OCI-LY3 (cell line): ENCODE measurements at regions not wholly inside any gene's neighbourhood (a gene's known extent, or its start where the extent isn't known, plus 50 kb on each side); places are given as distances from the start of the nearest gene placed in this dataset.

Experiments
- H2AFZ ChIP-seq: fragments of 200-600, 300-600 bp; shearing (Covaris generic); 2 replicates; pipeline ENCODE4 v1.6.0; 2014; ENCODE audit warnings: antibody characterized with exemption, low read depth, low read length
- H3K27ac ChIP-seq: fragments of 200-600, 300-600 bp; sonication (generic); 2 replicates; pipeline ENCODE4 v1.5.1; 2014; ENCODE audit warnings: mild to moderate bottlenecking, low read length, moderate library complexity, mixed read lengths
- H3K27me3 ChIP-seq: fragments of 200-600, 300-600 bp; sonication (generic); 2 replicates; pipeline ENCODE4 v1.6.1; 2014; ENCODE audit warnings: low read depth, low read length, mixed read lengths
- H3K36me3 ChIP-seq: fragments of 200-600, 300-600 bp; sonication (generic); replicated peaks from 2 replicates; pipeline ENCODE3; 2014; ENCODE audit warnings: low read depth, low read length, mixed read lengths
- H3K4me1 ChIP-seq: fragments of 300-600, 200-600 bp; sonication (generic); 2 replicates; pipeline ENCODE4 v1.6.1; 2014; ENCODE audit warnings: low read length, mixed read lengths
- H3K4me2 ChIP-seq: fragments of 200-600, 300-600 bp; sonication (generic); 2 replicates; pipeline ENCODE4 v1.6.1; 2014; ENCODE audit warnings: low read length, mixed read lengths
- H3K4me3 ChIP-seq: fragments of 300-600, 200-600 bp; sonication (generic); 2 replicates; pipeline ENCODE4 v1.5.1; 2014; ENCODE audit warnings: antibody characterized with exemption, mild to moderate bottlenecking, low read length, moderate library complexity
- H3K79me2 ChIP-seq: fragments of 300-600, 200-600 bp; shearing (Covaris generic); 2 replicates; pipeline ENCODE4 v1.6.1; 2014; ENCODE audit warnings: mild to moderate bottlenecking, low read length, mixed read lengths
- H3K9ac ChIP-seq: fragments of 300-600, 200-600 bp; shearing (Covaris generic); 2 replicates; pipeline ENCODE4 v1.6.0; 2014; ENCODE audit warnings: mild to moderate bottlenecking, low read length, moderate library complexity
- H3K9me3 ChIP-seq: fragments of 200-600, 300-600 bp; shearing (Covaris generic); 2 replicates; pipeline ENCODE4 v1.6.1; 2014; ENCODE audit warnings: low read length, mixed read lengths; ENCODE audit not compliant: insufficient read depth
- H4K20me1 ChIP-seq: fragments of 200-600, 300-600 bp; sonication (generic); 2 replicates; pipeline ENCODE4 v1.6.1; 2016; ENCODE audit warnings: low read length, mixed read lengths; ENCODE audit not compliant: insufficient read depth
- CTCF ChIP-seq: fragments of 200-600, 300-600 bp; sonication (generic); IDR thresholded peaks from 2 replicates; pipeline ENCODE4 v1.5.1; 2014; ENCODE audit warnings: antibody characterized with exemption, low read length, low read depth
- EZH2phosphoT487 ChIP-seq: fragments of 200-600 bp; shearing (Covaris generic); IDR thresholded peaks from 2 replicates; pipeline ENCODE4 v1.6.1; 2018; ENCODE audit warnings: antibody characterized with exemption, mixed run types, low read depth

GRCh38 chr12:127678945-127679344 lies 588.0 kb upstream of the TMEM132C start:
- TF ChIP-seq EZH2phosphoT487: no peak
- TF ChIP-seq CTCF: no peak

GRCh38 chr12:127680516-127680915 lies 586.5 kb upstream of the TMEM132C start:
- TF ChIP-seq EZH2phosphoT487 (no peak), CTCF (no peak)
- Histone ChIP-seq H3K9ac (no peak overlapping the region), H3K27ac (no peak overlapping the region), H3K4me2 (no peak overlapping the region), H3K27me3 (no peaks in the 10 kb centered on the region), H3K9me3 (no peaks in the 10 kb centered on the region), H3K36me3 (no peaks in the 10 kb centered on the region), H3K4me3 (no peak overlapping the region), H3K79me2 (no peaks in the 10 kb centered on the region), H3K4me1 (peaks cover 16% of the 10 kb centered on the region), H4K20me1 (no peaks in the 10 kb centered on the region), H2AFZ (peak overlapping the region; percentile 36; the same call in 1 of the 2 replicates)

More at GRCh38 chr12:127678945-127679344, 588.0 kb upstream of the TMEM132C start:
- H3K4me2 ChIP-seq: no peak overlapping the region
- no peak overlapping the region for H3K27ac ChIP-seq
- H4K20me1 ChIP-seq: no peaks in the 10 kb centered on the region
- no peak overlapping the region for H3K4me3 ChIP-seq
- no peak overlapping the region for H3K9ac ChIP-seq
- no peaks in the 10 kb centered on the region for H3K27me3 ChIP-seq
- no peak overlapping the region for H2AFZ ChIP-seq
- H3K9me3 ChIP-seq: no peaks in the 10 kb centered on the region
- H3K4me1 ChIP-seq: peaks cover 16% of the 10 kb centered on the region
- H3K79me2 ChIP-seq: no peaks in the 10 kb centered on the region
- no peaks in the 10 kb centered on the region for H3K36me3 ChIP-seq

GRCh38 chr12:127681151-127681754 lies 585.7 kb upstream of the TMEM132C start:
- Histone ChIP-seq H3K36me3 (no peaks in the 10 kb centered on the region), H3K4me1 (peaks cover 16% of the 10 kb centered on the region), H3K9me3 (no peaks in the 10 kb centered on the region), H3K9ac (no peak overlapping the region), H2AFZ (peak overlapping the region; percentile 35; the same call in 1 of the 2 replicates), H3K4me2 (no peak overlapping the region), H4K20me1 (no peaks in the 10 kb centered on the region), H3K4me3 (no peak overlapping the region), H3K27ac (no peak overlapping the region), H3K27me3 (no peaks in the 10 kb centered on the region), H3K79me2 (no peaks in the 10 kb centered on the region)
- TF ChIP-seq EZH2phosphoT487 (no peak), CTCF (no peak)

GRCh38 chr12:127685491-127685890 lies 581.5 kb upstream of the TMEM132C start:
- H3K4me3 ChIP-seq: no peak overlapping the region
- no peaks in the 10 kb centered on the region for H4K20me1 ChIP-seq
- no peak overlapping the region for H3K27ac ChIP-seq
- no peak overlapping the region for H3K4me2 ChIP-seq
- no peak for TF ChIP-seq CTCF
- TF ChIP-seq EZH2phosphoT487: no peak
- H3K27me3 ChIP-seq: no peaks in the 10 kb centered on the region
- no peak overlapping the region for H3K9ac ChIP-seq
- no peaks in the 10 kb centered on the region for H3K79me2 ChIP-seq
- H2AFZ ChIP-seq: no peak overlapping the region; the same call in 1 of the 2 replicates
- H3K36me3 ChIP-seq: no peaks in the 10 kb centered on the region
- H3K9me3 ChIP-seq: no peaks in the 10 kb centered on the region
- H3K4me1 ChIP-seq: peaks cover 6% of the 10 kb centered on the region
